Stimulated activated CD8-positive, alpha-beta memory T cell treated with anti-CD3 and anti-CD28 coated beads, Interleukin-12 subunit alpha, Interleukin-12 subunit beta, amount 100 ng/mL, for 4 hours (primary cell): ENCODE measurements at regions not wholly inside any gene's neighbourhood (a gene's known extent, or its start where the extent isn't known, plus 50 kb on each side); places are given as distances from the start of the nearest gene placed in this dataset.

Experiments used
- DNase-seq: peaks from one replicate; pipeline ENCODE4 v3.0.0-alpha.2; 2020; ENCODE audit warnings: low read depth

GRCh38 chr2:16173893-16174692 lies 233.7 kb downstream of the MYCN start:
- DNase-seq = no peak

DNA sequence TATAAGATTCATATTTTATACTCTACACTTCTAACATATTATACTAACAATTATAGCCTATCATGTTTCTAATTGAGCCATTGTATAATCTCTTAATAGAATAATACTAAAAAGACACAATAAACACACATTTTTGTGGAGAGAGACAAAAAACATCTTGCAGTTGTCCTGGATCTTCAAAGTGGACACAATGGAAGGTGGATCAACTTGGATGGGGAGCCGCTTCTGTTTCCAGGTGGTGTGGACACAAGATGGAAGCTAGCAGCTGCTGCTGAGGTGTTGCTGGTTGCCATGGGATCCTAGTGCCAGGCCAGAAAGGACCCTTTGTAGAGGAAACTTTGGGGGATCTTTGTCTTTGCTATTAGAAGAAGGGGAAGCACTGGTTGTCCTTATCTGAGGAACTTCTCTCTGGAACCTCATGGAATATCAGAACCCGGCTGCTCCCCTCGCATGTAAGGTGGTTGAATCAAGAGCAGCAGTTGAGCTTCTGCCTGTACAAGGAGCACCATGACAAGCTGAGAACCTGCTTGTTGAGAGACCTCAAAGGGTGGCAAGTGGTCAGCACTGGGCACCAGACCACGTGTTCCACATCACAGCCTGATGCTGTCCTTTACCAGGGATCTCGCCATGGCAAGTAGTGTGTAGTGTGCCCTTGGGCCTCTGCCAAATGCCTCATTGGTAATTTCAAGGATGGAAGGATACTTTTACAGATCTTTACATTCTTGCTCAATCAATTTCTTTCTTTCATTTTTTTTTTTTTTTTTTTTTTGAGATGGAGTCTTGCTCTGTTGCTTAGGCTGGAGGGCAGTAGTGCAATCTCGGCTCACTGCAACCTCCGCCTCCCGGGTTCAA lies 232.2 kb downstream of the MYCN start:
- no peak for DNase-seq

GRCh38 chr2:16171425-16171920 lies 231.1 kb downstream of the MYCN start:
- DNase-seq = no peak

GRCh38 chr2:16170675-16171424 lies 230.5 kb downstream of the MYCN start:
- no peak for DNase-seq

- DNase-seq = no peak
Measured at GRCh38 chr2:16169381-16169960, 229.1 kb downstream of the MYCN start.

- no peak for DNase-seq
Measured at GRCh38 chr2:16168506-16169264, 228.3 kb downstream of the MYCN start.

DNA sequence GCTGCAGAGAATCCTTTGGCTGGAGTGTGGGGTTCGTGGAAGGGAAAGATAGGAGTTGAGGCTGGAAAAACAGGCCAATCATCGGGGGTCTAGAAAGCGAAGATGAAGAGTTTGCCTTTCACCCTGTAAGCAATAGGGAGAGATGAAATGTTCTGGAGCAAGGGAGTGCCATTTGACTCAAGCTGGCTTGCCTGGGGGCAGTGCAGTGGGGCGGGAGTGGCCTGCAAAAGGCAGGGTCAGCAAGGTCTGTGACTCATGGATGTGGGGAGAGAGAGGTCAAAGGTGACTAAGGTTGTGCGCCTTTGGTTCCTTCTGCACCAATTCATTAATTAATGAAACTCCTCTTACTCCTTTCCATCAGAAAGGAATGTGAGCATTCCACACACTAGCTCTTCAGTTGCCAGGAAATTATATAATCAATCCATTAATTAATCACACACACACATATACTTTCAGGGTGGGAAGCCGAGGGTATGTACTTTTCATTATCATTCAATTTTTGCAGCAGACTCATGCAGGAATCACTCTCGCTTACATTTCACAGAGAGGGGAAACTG lies 227.6 kb downstream of the MYCN start:
- no peak for DNase-seq

DNA sequence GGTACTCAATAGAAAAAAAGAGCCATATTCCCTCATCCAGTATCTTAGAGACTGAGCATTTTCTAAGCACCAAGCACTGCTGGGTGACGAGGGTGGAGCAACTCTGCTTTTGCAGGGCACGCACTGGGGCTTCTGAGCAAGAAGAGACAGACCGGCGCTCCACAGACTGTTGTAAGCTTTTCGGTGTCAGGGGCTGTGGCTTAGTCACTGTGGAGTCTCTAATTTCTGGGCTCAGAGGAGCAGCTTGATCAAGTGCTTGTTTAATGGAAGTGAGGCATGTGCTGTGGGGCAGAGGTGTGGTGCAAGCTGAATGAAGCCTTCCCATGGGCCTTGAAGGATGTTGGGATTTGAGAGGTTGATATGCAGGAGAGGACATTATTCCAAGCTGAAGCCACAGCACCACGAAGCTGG lies 227.1 kb downstream of the MYCN start:
- DNase-seq = no peak

DNA sequence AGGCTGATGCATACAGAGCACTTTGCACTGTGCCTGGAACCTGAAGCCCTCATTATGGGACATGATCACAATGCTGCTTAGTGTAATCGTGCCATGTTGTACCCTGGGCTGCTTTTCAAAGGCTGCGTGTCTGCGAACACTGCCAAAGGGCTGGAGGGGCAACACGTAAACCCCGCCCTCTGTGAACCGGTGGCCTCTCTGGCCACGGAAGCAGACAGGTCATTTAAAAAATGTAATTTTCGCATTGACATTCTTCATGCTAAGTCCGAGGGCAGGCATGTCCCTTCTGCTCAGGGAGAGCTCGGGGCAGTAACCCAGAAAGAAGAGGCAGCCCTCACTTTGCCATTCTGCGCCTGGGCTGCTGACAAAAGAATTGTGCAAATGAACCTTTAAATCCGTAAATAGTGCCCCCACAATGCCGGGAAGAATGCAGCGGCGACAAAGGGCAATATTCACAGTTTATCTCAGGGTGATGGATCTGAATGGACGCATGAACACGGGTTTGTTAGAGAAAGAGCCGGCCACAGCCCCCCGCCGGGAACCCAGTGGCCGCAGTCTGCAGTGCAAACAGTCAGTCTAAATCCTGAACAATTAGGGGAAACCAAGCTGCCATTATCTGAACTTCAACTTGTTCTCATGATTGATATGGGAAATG lies 226.1 kb downstream of the MYCN start:
- DNase-seq = no peak

DNA sequence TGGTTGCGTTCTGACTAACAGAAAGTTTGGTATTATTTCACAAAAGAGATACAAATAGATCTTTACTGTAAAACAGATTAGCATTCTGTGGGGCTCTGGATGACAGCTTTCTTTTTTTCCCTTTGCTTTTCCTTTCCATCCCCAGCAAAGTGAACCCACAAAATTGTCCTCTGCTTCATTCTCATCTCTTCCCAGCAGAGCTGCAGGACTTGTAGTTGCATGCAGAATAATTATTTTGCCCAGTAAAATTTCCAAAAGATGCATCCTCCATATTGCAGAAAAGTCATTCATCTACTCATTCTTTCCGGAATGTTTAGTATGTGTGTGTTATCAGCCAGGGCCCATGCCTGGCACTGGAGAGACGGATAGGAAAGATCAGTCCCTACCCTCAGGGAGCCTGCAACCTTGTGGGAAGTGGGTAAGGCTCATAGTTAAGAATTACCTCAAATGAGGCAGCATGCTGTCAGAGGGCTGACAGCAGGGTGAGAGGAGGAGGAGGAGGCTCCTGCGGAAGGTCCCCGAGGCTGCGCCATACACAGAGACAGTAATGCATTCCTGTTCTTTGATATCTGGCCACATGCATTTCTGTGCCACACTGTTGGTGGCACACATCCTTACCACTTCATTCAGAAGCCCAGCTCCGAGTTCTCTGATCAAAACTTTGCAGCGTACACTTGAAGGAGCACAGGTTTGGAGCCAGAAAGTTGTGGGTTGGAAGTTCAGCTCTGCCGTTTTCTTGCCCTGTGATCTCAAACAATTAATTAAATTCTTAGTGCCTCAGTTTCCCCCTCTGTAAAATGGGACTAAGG lies 225.4 kb downstream of the MYCN start:
- no peak for DNase-seq

- DNase-seq = no peak
Measured at GRCh38 chr2:16162491-16163040, 222.2 kb downstream of the MYCN start.

DNA sequence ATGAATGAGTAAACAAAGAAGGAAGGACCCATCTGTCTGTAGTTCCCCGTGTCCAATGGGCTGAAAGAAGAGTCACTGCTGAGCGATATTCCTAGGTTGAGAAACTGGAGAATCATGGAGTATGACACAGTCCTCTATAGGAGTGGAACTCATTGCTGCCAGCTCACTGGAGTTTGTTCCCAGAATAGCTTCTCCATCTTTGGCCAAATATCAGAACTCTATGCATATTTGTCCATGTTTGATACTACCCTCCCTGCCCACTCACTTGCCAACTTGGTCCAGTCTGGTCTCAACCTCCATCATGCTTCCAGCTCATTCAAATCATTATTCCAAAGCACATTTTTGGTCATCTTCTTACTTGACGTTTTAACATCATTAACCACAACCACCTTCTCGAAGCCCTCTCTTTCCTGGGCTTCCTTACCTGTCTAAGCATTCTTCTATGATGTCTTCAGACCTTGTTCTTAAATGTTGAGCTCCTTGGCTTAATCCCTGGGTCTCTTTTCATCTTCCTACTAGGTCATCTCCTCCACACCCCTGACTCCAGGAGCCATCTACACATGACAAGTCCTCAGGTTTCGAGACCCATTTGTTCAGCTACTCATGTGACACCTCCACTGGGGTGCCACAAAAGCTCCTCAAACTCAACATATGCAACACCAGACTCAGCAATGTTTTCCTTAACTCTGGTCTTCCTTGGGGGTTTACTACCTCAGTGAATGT lies 221.6 kb downstream of the MYCN start:
- no peak for DNase-seq

DNA sequence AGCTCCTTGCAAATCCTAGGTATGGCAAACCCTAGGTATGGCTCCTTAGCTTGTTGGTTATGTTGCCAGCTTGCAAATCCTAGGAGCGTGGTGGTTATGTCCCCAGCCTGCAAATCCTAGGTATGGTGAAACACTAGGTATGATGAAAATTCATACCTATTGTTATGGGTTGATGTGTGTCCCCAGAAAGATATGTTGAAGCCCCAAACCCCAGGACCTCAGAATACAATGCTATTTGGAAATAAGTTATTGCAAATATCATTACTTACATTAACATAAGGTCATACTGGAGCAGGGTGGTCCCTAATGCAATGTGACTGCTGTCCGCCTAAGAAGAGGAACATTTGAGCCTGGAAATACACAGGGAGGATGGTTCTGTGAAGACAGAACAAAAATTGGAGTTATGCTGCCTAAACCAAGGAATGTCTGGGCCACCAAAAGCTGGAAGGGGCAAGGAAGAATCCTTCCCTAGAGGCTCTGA lies 220.8 kb downstream of the MYCN start:
- no peak for DNase-seq

DNA sequence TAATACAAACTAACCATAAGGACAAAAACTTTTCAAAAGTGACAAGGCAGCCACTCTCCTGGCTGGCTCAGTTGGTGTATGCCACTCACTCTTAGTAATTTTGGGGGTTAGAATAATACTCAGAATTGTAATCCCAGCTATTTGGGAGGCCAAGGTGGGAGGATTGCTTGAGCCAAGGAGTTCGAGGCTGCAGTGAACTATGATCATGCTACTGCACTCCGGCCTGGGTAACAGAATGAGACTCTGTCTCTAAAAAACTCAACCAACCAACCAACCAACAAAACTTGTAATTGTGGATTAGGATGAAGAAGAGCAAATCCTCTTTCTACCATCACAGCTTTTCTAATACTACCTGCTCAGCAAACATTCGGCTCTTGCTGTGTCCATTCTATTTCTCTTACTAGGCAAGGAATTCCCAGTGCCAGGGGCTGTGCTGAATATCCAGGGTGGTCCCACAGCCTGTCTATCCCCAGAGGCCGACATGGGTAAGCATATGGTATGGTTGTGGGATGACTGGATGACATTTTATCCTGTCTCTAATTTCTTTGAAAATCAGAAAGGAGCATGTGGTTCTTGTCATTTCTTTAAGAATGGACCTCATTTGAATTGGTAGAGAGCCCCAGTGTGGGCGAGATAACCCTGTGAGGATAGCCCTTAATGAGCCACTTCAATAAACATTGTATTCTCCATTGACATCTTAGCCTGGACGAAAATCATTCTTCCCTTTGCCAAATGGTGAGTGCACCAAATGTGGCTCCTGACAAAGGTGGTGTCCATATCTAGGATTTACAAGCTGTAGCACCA lies 220.1 kb downstream of the MYCN start:
- no peak for DNase-seq

DNA sequence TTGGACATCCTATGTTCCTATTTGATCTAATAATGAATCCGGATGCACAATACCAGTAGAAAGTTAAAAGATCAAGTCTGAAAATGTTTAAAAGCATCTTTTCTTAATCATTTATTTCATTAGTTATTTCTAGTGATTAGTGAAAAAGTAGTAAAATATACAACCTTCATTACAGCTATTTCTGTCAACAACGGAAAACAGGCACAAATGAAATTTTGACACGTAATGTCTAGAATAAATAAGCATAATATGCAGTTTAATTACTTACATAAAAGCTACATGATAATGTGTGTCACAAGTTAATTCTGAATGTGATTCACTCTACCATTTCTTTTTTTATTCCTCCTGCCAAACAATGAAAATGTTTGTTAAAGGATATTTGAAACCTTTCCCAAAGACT lies 216.1 kb downstream of the MYCN start:
- no peak for DNase-seq

DNA sequence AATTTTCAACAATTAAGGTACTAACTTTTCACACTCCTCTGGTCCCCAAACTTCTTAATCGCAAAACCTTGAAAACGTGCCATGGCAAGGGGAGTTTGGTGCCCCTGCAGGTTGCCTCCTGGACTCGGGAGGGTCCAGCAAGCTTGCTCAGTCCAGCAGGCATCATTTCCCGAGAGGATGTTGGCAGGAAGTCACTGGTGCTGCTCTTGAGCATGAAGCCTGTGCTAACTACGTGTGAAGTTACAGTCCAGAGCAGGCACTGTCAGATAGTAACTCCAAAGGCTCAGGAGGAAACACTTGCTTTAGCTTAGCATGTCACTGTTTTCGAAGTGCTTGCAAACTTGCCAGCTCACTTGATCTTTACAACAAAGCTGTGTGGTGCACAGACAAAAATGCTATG lies 215.4 kb downstream of the MYCN start:
- DNase-seq = no peak

DNA sequence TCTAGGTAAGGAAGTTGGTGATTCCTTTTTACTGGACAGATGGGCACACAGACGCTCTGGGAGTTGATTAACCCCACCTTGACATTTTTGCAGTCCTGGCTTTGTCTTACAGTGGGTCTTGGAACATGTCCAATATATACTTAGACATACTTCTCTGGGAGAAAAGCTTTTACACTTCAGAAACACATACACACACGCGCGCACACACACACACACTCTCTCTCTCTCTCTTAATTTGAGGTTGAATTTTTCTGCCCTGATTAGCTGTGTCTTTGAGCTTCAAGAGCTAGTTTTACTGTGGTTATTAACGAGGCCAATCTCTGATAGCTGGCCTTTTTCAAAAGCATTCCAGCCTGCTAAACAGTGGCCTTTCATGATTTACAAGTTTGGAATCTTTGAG lies 215.0 kb downstream of the MYCN start:
- DNase-seq = no peak
